GM19035 (cell line): ENCODE measurements at regions not wholly inside any gene's neighbourhood (a gene's known extent, or its start where the extent isn't known, plus 50 kb on each side); places are given as distances from the start of the nearest gene placed in this dataset.
A peak's percentile ranks its signal among the peaks of the same experiment; 100 is the strongest.
"Not testable (repeated sequence)": the region's sequence is repeated elsewhere in the genome, so short reads cannot be mapped to it uniquely, and the experiment has no call there.

Source experiments
- ATAC-seq: cut with Tn5 transposase; IDR thresholded peaks from one replicate; pipeline ENCODE4 v1.9.1; 2021; ENCODE audit not compliant: unreplicated experiment

GRCh38 chr4:151559595-151559994, 150.6 kb downstream of the FHIP1A start:
- no peak for ATAC-seq

GRCh38 chr4:151561551-151562256, 152.7 kb downstream of the FHIP1A start:
- ATAC-seq: no peak

- no peak for ATAC-seq
These were observed 154.2 kb downstream of the FHIP1A start for GRCh38 chr4:151563194-151563593.

GRCh38 chr4:151564321-151564720, 155.3 kb downstream of the FHIP1A start:
- no peak for ATAC-seq

- ATAC-seq: no peak
These were observed 156.6 kb downstream of the FHIP1A start for GRCh38 chr4:151565583-151565982.

- ATAC-seq: no peak
These were observed 157.1 kb downstream of the FHIP1A start for GRCh38 chr4:151566053-151566452.

GRCh38 chr4:151567056-151567455, 158.1 kb downstream of the FHIP1A start:
- ATAC-seq: peak; percentile 91

GRCh38 chr4:151568966-151569365, 160.0 kb downstream of the FHIP1A start:
- ATAC-seq: no peak

- ATAC-seq: no peak
These were observed 160.7 kb downstream of the FHIP1A start for GRCh38 chr4:151569650-151570049.

- ATAC-seq: no peak
These were observed 164.5 kb downstream of the FHIP1A start for GRCh38 chr4:151573474-151573873.

GRCh38 chr4:151573945-151574344, 165.0 kb downstream of the FHIP1A start:
- no peak for ATAC-seq

GRCh38 chr4:151574968-151575367, 166.0 kb downstream of the FHIP1A start:
- no peak for ATAC-seq

- no peak for ATAC-seq
These were observed 166.7 kb downstream of the FHIP1A start for GRCh38 chr4:151575646-151576045.

- ATAC-seq: no peak
These were observed 167.7 kb downstream of the FHIP1A start for GRCh38 chr4:151576627-151577026.

GRCh38 chr4:151581570-151581969, 172.6 kb downstream of the FHIP1A start:
- no peak for ATAC-seq

- no peak for ATAC-seq
These were observed 173.1 kb downstream of the FHIP1A start for GRCh38 chr4:151582098-151582497.

GRCh38 chr4:151583157-151583914, 174.4 kb downstream of the FHIP1A start:
- no peak for ATAC-seq

- ATAC-seq: no peak
These were observed 175.1 kb downstream of the FHIP1A start for GRCh38 chr4:151584101-151584500.

GRCh38 chr4:151595629-151596028, 165.2 kb downstream of the GATB start:
- not testable (repeated sequence) for ATAC-seq

- ATAC-seq: not testable (repeated sequence)
These were observed 163.1 kb downstream of the GATB start for GRCh38 chr4:151597691-151598090.

GRCh38 chr4:151599863-151600262, 160.9 kb downstream of the GATB start:
- no peak for ATAC-seq

GRCh38 chr4:151600432-151600831, 160.4 kb downstream of the GATB start:
- no peak for ATAC-seq
